ENCODE measurements at regions not wholly inside any gene's neighbourhood (a gene's known extent, or its start where the extent isn't known, plus 50 kb on each side); places are given as distances from the start of the nearest gene placed in this dataset.

GRCh38 chr3:148226246-148226645 lies 471.5 kb upstream of the AGTR1 start:
- no peak overlapping the region for H3K27ac Mint-ChIP-seq
- peaks cover 0 to 3% of the 10 kb centered on the region in 2 donors for H3K9me3 Mint-ChIP-seq
- H3K36me3 Mint-ChIP-seq = no peaks in the 10 kb centered on the region
- ATAC-seq (no peak), DNase-seq (ENCODE audit: low spot score in 2 of 2) (no peak)

GRCh38 chr3:148227534-148227933 lies 470.2 kb upstream of the AGTR1 start:
- Mint-ChIP-seq H3K9me3 (peaks cover 0 to 3% of the 10 kb centered on the region in 2 donors), H3K36me3 (no peaks in the 10 kb centered on the region), H3K27ac (no peak overlapping the region)
- no peak for ATAC-seq
- DNase-seq (ENCODE audit: low spot score in 2 of 2) = no peak

GRCh38 chr3:148229107-148229506 lies 468.6 kb upstream of the AGTR1 start:
- Mint-ChIP-seq H3K9me3 (peaks cover 5 to 8% of the 10 kb centered on the region in 2 donors), H3K27ac (no peak overlapping the region), H3K36me3 (no peaks in the 10 kb centered on the region)
- DNase-seq (ENCODE audit: low spot score in 2 of 2) = no peak
- ATAC-seq = no peak

- ATAC-seq (no peak), DNase-seq (ENCODE audit: low spot score in 2 of 2) (no peak)
- H3K27ac Mint-ChIP-seq = no peak overlapping the region
These were observed 467.2 kb upstream of the AGTR1 start for GRCh38 chr3:148230473-148230872.

GRCh38 chr3:148232389-148232788 lies 465.3 kb upstream of the AGTR1 start:
- ATAC-seq (no peak), DNase-seq (ENCODE audit: low spot score in 2 of 2) (no peak)
- Mint-ChIP-seq H3K36me3 (no peaks in the 10 kb centered on the region), H3K9me3 (peaks cover 8% of the 10 kb centered on the region in 2 donors), H3K27ac (no peak overlapping the region)

More at GRCh38 chr3:148230473-148230872, 467.2 kb upstream of the AGTR1 start:
- peaks cover 8% of the 10 kb centered on the region in 2 donors for H3K9me3 Mint-ChIP-seq
- no peaks in the 10 kb centered on the region for H3K36me3 Mint-ChIP-seq

- Mint-ChIP-seq H3K9me3 (peaks cover 8% of the 10 kb centered on the region in 2 donors), H3K36me3 (no peaks in the 10 kb centered on the region), H3K27ac (no peak overlapping the region)
- DNase-seq (ENCODE audit: low spot score in 2 of 2) (no peak), ATAC-seq (no peak)
These were observed 464.3 kb upstream of the AGTR1 start for GRCh38 chr3:148233403-148233802.

- ATAC-seq (no peak), DNase-seq (ENCODE audit: low spot score in 2 of 2) (no peak)
- H3K9me3 Mint-ChIP-seq = peaks cover 5 to 8% of the 10 kb centered on the region in 2 donors
- no peak overlapping the region for H3K27ac Mint-ChIP-seq
- no peaks in the 10 kb centered on the region for H3K36me3 Mint-ChIP-seq
These were observed 463.2 kb upstream of the AGTR1 start for GRCh38 chr3:148234536-148234935.

- Mint-ChIP-seq H3K36me3 (no peaks in the 10 kb centered on the region), H3K9me3 (peaks cover 5 to 8% of the 10 kb centered on the region in 2 donors)
- no peak for ATAC-seq
These were observed 462.1 kb upstream of the AGTR1 start for GRCh38 chr3:148235566-148235965.

GRCh38 chr3:148238421-148238821 lies 459.3 kb upstream of the AGTR1 start:
- no peak overlapping the region for H3K27ac Mint-ChIP-seq

More at GRCh38 chr3:148235566-148235965, 462.1 kb upstream of the AGTR1 start:
- no peak for DNase-seq (ENCODE audit: low spot score in 2 of 2)
- no peak overlapping the region for H3K27ac Mint-ChIP-seq

GRCh38 chr3:148240351-148240750 lies 457.4 kb upstream of the AGTR1 start:
- H3K27ac Mint-ChIP-seq = no peak overlapping the region
- H3K36me3 Mint-ChIP-seq = no peaks in the 10 kb centered on the region

More at GRCh38 chr3:148238421-148238821, 459.3 kb upstream of the AGTR1 start:
- Mint-ChIP-seq H3K9me3 (peaks cover 8 to 10% of the 10 kb centered on the region in 2 donors), H3K36me3 (no peaks in the 10 kb centered on the region)
- DNase-seq (ENCODE audit: low spot score in 2 of 2) = no peak
- no peak for ATAC-seq

GRCh38 chr3:148243609-148244008 lies 454.1 kb upstream of the AGTR1 start:
- no peak overlapping the region for H3K27ac Mint-ChIP-seq
- DNase-seq (ENCODE audit: low spot score in 2 of 2) (no peak), ATAC-seq (no peak)
- no peaks in the 10 kb centered on the region for H3K36me3 Mint-ChIP-seq
- H3K9me3 Mint-ChIP-seq = peaks cover 8 to 14% of the 10 kb centered on the region in 2 donors

More at GRCh38 chr3:148240351-148240750, 457.4 kb upstream of the AGTR1 start:
- peaks cover 0 to 10% of the 10 kb centered on the region in 2 donors for H3K9me3 Mint-ChIP-seq
- no peak for ATAC-seq
- DNase-seq (ENCODE audit: low spot score in 2 of 2) = no peak

- Mint-ChIP-seq H3K9me3 (peaks cover 8% of the 10 kb centered on the region in 2 donors), H3K36me3 (no peaks in the 10 kb centered on the region), H3K27ac (no peak overlapping the region)
- DNase-seq (ENCODE audit: low spot score in 2 of 2) (no peak), ATAC-seq (no peak)
These were observed 451.3 kb upstream of the AGTR1 start for GRCh38 chr3:148246291-148246923.

- peaks cover 7 to 8% of the 10 kb centered on the region in 2 donors for H3K9me3 Mint-ChIP-seq
- no peak overlapping the region for H3K27ac Mint-ChIP-seq
- DNase-seq (ENCODE audit: low spot score in 2 of 2) = no peak
These were observed 444.0 kb upstream of the AGTR1 start for GRCh38 chr3:148253713-148254112.

GRCh38 chr3:148254402-148254801 lies 443.3 kb upstream of the AGTR1 start:
- H3K27ac Mint-ChIP-seq = no peak overlapping the region
- H3K36me3 Mint-ChIP-seq = no peaks in the 10 kb centered on the region
- DNase-seq (ENCODE audit: low spot score in 2 of 2) (no peak), ATAC-seq (no peak)
- peaks cover 8 to 14% of the 10 kb centered on the region in 2 donors for H3K9me3 Mint-ChIP-seq

More at GRCh38 chr3:148253713-148254112, 444.0 kb upstream of the AGTR1 start:
- no peaks in the 10 kb centered on the region for H3K36me3 Mint-ChIP-seq
- ATAC-seq = no peak

- DNase-seq (ENCODE audit: low spot score in 2 of 2) (no peak), ATAC-seq (no peak)
- Mint-ChIP-seq H3K27ac (no peak overlapping the region), H3K36me3 (no peaks in the 10 kb centered on the region), H3K9me3 (peaks cover 8 to 18% of the 10 kb centered on the region in 2 donors)
These were observed 441.4 kb upstream of the AGTR1 start for GRCh38 chr3:148255981-148256969.

- no peak for DNase-seq (ENCODE audit: low spot score in 2 of 2)
- ATAC-seq = no peak
- H3K27ac Mint-ChIP-seq = no peak overlapping the region
- no peaks in the 10 kb centered on the region for H3K36me3 Mint-ChIP-seq
- H3K9me3 Mint-ChIP-seq = peaks cover 11 to 18% of the 10 kb centered on the region in 2 donors
These were observed 434.7 kb upstream of the AGTR1 start for GRCh38 chr3:148262980-148263379.

- Mint-ChIP-seq H3K27ac (no peak overlapping the region), H3K36me3 (no peaks in the 10 kb centered on the region), H3K9me3 (peaks cover 10 to 15% of the 10 kb centered on the region in 2 donors)
- ATAC-seq (no peak), DNase-seq (ENCODE audit: low spot score in 2 of 2) (no peak)
These were observed 431.9 kb upstream of the AGTR1 start for GRCh38 chr3:148265841-148266240.
